RWPE2 (cell line): ENCODE measurements at regions not wholly inside any gene's neighbourhood (a gene's known extent, or its start where the extent isn't known, plus 50 kb on each side); places are given as distances from the start of the nearest gene placed in this dataset.

Source experiments
- ATAC-seq: fragments of 200-7000 bp; cut with Tn5 transposase; 3 replicates; pipeline ENCODE4 v1.9.1; 2021; ENCODE audit warnings: low read depth
- DNase-seq: peaks from one replicate; pipeline ENCODE4 v3.0.0-alpha.2; 2020; ENCODE audit warnings: low spot score
- H3K27ac ChIP-seq: fragments of 450-650 bp; 2 replicates; pipeline ENCODE4 v1.5.1; 2017; ENCODE audit warnings: mild to moderate bottlenecking; ENCODE audit not compliant: poor library complexity, severe bottlenecking
- H3K27me3 ChIP-seq: fragments of 250-450 bp; sonication (Bioruptor Pico); 2 replicates; pipeline ENCODE4 v1.5.1; 2021; ENCODE audit warnings: mild to moderate bottlenecking, moderate library complexity; ENCODE audit not compliant: insufficient read depth, poor library complexity, severe bottlenecking
- H3K36me3 ChIP-seq: fragments of 250-450 bp; sonication (Bioruptor Pico); 2 replicates; pipeline ENCODE4 v1.5.1; 2020; ENCODE audit warnings: low read depth, mild to moderate bottlenecking, moderate library complexity
- H3K4me1 ChIP-seq: fragments of 250-450 bp; sonication (Bioruptor Pico); 2 replicates; pipeline ENCODE4 v1.5.1; 2021; ENCODE audit warnings: mild to moderate bottlenecking, moderate library complexity; ENCODE audit not compliant: insufficient read depth, poor library complexity, severe bottlenecking
- H3K4me3 ChIP-seq: fragments of 250-450 bp; sonication (Bioruptor Pico); 2 replicates; pipeline ENCODE4 v1.5.1; 2021; ENCODE audit warnings: mild to moderate bottlenecking, moderate library complexity; ENCODE audit not compliant: severe bottlenecking
- H3K9me3 ChIP-seq: fragments of 250-450 bp; sonication (Bioruptor Pico); 2 replicates; pipeline ENCODE4 v1.5.1; 2021; ENCODE audit warnings: mild to moderate bottlenecking, moderate library complexity; ENCODE audit not compliant: severe bottlenecking
- TF ChIP-seq, protein P1 (sequence below): fragments of 450-650 bp; IDR thresholded peaks from one replicate; pipeline ENCODE4 v1.5.1; 2017; ENCODE audit warnings: mild to moderate bottlenecking, moderate library complexity; ENCODE audit not compliant: poor library complexity, severe bottlenecking

DNA sequence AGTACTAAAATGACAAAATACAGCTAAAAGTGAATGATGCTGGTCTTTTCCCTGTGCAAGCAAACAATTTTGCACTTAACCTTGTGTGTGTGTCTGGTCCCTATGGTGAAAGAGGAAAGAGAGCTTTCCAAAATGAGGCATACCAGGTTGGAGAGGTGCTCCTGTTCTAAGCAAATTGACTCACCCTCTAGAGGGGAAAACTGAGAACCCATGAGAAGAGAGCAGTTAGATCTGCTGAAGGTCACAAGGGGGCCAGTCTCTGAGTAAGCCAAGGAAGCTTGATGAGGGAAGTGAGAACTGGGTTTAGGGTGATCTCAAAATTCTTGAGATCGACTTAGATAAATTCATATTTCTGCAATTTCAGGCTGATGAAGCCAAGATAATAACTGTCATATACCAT is 157.5 kb upstream of the TBX18 start:
- no peaks in the 10 kb centered on the region for H3K36me3 ChIP-seq
- TF ChIP-seq, protein P1, sequence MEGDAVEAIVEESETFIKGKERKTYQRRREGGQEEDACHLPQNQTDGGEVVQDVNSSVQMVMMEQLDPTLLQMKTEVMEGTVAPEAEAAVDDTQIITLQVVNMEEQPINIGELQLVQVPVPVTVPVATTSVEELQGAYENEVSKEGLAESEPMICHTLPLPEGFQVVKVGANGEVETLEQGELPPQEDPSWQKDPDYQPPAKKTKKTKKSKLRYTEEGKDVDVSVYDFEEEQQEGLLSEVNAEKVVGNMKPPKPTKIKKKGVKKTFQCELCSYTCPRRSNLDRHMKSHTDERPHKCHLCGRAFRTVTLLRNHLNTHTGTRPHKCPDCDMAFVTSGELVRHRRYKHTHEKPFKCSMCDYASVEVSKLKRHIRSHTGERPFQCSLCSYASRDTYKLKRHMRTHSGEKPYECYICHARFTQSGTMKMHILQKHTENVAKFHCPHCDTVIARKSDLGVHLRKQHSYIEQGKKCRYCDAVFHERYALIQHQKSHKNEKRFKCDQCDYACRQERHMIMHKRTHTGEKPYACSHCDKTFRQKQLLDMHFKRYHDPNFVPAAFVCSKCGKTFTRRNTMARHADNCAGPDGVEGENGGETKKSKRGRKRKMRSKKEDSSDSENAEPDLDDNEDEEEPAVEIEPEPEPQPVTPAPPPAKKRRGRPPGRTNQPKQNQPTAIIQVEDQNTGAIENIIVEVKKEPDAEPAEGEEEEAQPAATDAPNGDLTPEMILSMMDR = no peak
- no peak overlapping the region for H3K27ac ChIP-seq
- H3K9me3 ChIP-seq = no peaks in the 10 kb centered on the region
- peaks cover 13% of the 10 kb centered on the region for H3K4me1 ChIP-seq
- no peaks in the 10 kb centered on the region for H3K27me3 ChIP-seq
- no peak for ATAC-seq
- DNase-seq = no peak
- no peak overlapping the region for H3K4me3 ChIP-seq

DNA sequence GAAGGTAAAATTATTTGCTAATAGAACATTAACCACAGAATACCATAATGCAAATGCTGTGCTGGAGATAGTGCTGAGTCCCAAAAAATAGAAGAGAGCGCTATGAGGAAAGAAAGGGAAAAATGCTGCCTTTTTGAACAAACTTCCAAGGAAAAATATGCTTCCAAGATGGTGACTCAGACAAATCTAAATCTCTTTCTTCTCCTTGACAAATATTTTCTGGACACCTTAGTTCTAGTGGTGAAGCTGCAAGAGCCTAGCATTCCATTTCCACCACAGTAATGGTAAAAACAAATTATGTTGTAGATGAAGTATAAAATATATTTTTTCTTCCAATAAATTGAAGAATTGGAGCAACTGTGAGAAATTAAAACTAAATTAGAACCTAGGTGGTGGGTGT is 155.6 kb upstream of the TBX18 start:
- H3K36me3 ChIP-seq = no peaks in the 10 kb centered on the region
- TF ChIP-seq, protein P1 = no peak
- H3K27me3 ChIP-seq = no peaks in the 10 kb centered on the region
- ATAC-seq (no peak), DNase-seq (no peak)
- H3K4me1 ChIP-seq = no peaks in the 10 kb centered on the region
- H3K4me3 ChIP-seq = no peak overlapping the region
- no peaks in the 10 kb centered on the region for H3K9me3 ChIP-seq
- no peak overlapping the region for H3K27ac ChIP-seq

DNA sequence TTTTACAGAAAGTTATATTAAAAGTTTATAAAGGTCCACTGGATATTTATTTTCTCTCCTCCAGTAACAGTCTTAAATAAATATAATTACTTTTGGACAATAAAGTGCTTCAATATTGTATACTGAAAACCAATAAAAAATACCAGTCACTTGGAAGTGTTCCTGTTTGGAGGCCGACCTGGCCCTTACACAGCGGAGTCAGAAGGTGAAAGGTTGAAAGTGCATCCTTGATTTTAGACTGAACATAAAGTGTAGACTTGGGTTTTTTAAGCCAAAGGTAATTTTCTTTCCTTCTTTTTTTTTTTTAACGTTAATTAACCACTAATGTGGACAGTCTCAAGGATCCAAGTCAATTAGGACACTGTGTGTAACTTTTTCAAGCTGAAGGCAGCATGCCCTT is 152.3 kb upstream of the TBX18 start:
- no peaks in the 10 kb centered on the region for H3K4me1 ChIP-seq
- TF ChIP-seq, protein P1 = no peak

DNA sequence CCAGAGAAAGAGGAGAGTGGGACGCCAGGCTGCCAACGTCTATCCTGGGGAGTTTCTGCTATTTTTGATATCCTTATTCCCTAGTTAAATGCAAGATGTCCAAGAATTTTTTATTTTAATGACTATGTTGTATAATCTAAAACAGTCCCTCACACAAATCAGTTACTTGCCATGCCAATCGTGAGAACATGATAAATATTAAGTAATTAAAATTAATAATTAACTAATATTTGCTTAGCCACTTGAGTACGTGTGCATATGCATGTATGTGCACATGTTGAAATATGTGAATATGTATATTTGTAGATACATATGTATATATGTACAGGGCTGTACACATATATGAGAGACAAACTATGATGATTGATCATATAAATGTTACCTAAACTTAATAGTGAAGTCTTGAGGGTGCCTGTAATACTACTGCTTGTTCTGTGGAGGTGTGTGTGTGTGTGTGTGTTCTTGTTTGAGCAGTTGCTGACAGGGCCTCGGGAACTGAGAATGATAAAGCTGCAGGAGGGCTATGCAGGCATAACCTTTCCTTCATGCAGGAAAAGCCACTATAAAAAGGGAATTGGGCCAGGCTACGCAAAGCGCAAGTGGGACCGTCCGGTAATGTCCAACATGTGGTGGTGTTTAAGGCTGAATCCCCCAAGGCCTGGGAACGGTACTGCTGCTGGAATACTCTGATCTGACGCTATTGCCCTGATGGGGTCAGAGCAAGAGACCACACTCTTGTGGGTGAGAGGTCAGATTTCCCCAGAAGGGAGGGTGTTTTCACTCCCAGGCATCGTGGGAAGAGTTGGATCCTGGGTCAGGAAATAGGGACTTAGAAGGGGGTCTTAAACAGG is 148.3 kb upstream of the TBX18 start:
- TF ChIP-seq, protein P1 = no peak
- no peaks in the 10 kb centered on the region for H3K36me3 ChIP-seq
- DNase-seq = no peak
- no peaks in the 10 kb centered on the region for H3K4me1 ChIP-seq
- no peak overlapping the region for H3K27ac ChIP-seq
- no peaks in the 10 kb centered on the region for H3K9me3 ChIP-seq
- H3K27me3 ChIP-seq = no peaks in the 10 kb centered on the region
- no peak overlapping the region for H3K4me3 ChIP-seq
- ATAC-seq = no peak

More for the DNA sequence above, 152.3 kb upstream of the TBX18 start:
- H3K27ac ChIP-seq = no peak overlapping the region
- no peak overlapping the region for H3K4me3 ChIP-seq
- H3K9me3 ChIP-seq = no peaks in the 10 kb centered on the region
- H3K36me3 ChIP-seq = no peaks in the 10 kb centered on the region
- DNase-seq (no peak), ATAC-seq (no peak)
- H3K27me3 ChIP-seq = no peaks in the 10 kb centered on the region

DNA sequence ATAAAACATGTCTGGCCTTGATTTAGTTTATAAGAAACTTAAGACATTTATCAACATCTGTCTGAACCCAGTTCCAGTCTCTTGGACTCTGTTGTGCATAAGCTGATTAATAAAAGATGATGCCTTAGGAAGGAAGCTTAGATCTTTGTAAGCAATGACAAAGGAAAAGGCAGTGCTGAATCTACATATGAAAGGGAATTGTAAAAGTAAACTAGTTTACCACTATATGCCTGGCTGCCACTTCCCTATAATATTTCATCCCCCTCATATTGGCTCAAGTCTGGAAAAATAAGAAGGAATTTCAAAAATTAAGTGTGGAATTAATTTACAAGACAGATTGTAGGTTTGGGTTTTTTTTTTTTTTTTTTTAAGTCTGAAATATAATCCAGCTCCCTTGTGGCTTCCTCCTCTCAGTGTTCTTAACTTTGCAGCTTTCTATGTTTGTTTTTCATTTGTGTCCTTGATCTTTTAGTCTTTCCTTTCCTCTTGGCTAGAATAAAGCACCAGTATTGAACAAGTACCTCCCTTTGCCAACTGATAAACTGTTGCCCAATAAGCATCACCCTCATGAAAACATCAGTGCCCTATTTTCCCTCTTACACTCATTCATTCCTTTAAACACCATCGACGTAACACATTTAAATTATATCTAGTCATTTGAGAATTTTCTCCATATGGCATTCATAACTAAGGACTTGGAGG is 146.7 kb upstream of the TBX18 start:
- H3K4me3 ChIP-seq = no peak overlapping the region
- H3K36me3 ChIP-seq = no peaks in the 10 kb centered on the region
- H3K9me3 ChIP-seq = no peaks in the 10 kb centered on the region
- no peak for ATAC-seq
- no peaks in the 10 kb centered on the region for H3K4me1 ChIP-seq
- DNase-seq = no peak
- H3K27me3 ChIP-seq = no peaks in the 10 kb centered on the region
- TF ChIP-seq, protein P1 = no peak
- no peak overlapping the region for H3K27ac ChIP-seq
